ENCODE measurements at regions not wholly inside any gene's neighbourhood (a gene's known extent, or its start where the extent isn't known, plus 50 kb on each side); places are given as distances from the start of the nearest gene placed in this dataset.

DNA sequence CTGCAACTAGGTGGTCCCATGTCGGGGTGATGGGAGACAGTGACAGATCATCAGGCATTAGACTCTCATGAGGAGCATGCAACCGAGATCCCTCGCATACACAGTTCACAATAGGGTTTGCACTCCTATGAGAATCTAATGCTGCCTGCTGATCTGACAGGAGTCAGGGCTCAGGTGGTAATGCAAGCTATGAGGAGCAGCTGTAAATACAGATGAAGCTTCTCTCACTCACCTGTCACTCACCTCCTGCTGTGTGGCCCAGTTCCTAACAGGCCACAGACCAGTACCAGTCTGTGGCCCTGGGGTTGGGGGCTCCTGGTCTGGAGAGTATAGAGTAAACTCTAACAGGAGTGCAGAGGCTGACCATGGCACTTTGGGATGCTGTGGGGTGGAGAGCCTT is 209.2 kb downstream of the DLEU7 start:
- TF ChIP-seq, protein P1, sequence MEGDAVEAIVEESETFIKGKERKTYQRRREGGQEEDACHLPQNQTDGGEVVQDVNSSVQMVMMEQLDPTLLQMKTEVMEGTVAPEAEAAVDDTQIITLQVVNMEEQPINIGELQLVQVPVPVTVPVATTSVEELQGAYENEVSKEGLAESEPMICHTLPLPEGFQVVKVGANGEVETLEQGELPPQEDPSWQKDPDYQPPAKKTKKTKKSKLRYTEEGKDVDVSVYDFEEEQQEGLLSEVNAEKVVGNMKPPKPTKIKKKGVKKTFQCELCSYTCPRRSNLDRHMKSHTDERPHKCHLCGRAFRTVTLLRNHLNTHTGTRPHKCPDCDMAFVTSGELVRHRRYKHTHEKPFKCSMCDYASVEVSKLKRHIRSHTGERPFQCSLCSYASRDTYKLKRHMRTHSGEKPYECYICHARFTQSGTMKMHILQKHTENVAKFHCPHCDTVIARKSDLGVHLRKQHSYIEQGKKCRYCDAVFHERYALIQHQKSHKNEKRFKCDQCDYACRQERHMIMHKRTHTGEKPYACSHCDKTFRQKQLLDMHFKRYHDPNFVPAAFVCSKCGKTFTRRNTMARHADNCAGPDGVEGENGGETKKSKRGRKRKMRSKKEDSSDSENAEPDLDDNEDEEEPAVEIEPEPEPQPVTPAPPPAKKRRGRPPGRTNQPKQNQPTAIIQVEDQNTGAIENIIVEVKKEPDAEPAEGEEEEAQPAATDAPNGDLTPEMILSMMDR (IDR thresholded peaks at IDR 0.05; ENCODE audit: low read depth, low read length): no peak
- TF ChIP-seq POLR2A (IDR thresholded peaks at IDR 0.05; ENCODE audit: extremely low read depth, insufficient read length): no peak
- TF ChIP-seq, protein P2, sequence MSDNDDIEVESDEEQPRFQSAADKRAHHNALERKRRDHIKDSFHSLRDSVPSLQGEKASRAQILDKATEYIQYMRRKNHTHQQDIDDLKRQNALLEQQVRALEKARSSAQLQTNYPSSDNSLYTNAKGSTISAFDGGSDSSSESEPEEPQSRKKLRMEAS (IDR thresholded peaks at IDR 0.05; ENCODE audit: low read depth, low read length): no peak
- no peak for TF ChIP-seq MYC (IDR thresholded peaks at IDR 0.05; ENCODE audit: low read depth, low read length)
